Endothelial cell of umbilical vein (primary cell): ENCODE measurements at regions not wholly inside any gene's neighbourhood (a gene's known extent, or its start where the extent isn't known, plus 50 kb on each side); places are given as distances from the start of the nearest gene placed in this dataset.

ENCODE experiments used
- BruUV-seq: library from RNA; stranded (reverse); fragments of 400-500 nt; replicated peaks from 2 replicates; lab custom pipeline; 2021; lab: Mats Ljungman, UMichigan
- CTCF ChIA-PET: fragments of 300-600, 350-600 bp; sonication (Branson Sonifier 250); formaldehyde crosslinking; loops from one replicate; lab custom pipeline; 2021; ENCODE audit warnings: antibody characterized with exemption, inconsistent platforms; lab: Charles Lee
- POLR2A ChIA-PET: fragments of 300-600, 350-600 bp; sonication (Branson Sonifier 250); formaldehyde crosslinking; loops from one replicate; lab custom pipeline; 2021; ENCODE audit warnings: antibody characterized with exemption, inconsistent platforms; lab: Charles Lee
- DNase-seq: peaks from one replicate; pipeline ENCODE4 v3.0.0-alpha.2; 2011; ENCODE audit warnings: low read depth, low spot score
- FAIRE-seq: peaks from 2 replicates; lab custom pipeline; 2011; peaks lifted over from hg19 to GRCh38; lab: Jason Lieb, UNC
- H2AFZ ChIP-seq: 2 replicates; pipeline ENCODE4 v1.6.0; 2012; ENCODE audit warnings: low read depth, low read length, control low read depth, inconsistent platforms
- H3K27ac ChIP-seq: 2 replicates; pipeline ENCODE4 v1.5.1; 2011; ENCODE audit warnings: low read depth, mild to moderate bottlenecking, control low read depth, low read length, moderate library complexity; ENCODE audit not compliant: insufficient read depth
- H3K27me3 ChIP-seq, 2 experiments: 2 replicates each; pipeline versions ENCODE4 v1.6.0 to v1.6.1; 2011; ENCODE audit warnings: low read length in 2 of 2, mixed read lengths in 1 of 2; ENCODE audit not compliant: control insufficient read depth in 2 of 2, insufficient read depth in 2 of 2
- H3K36me3 ChIP-seq, 2 experiments: 2 replicates in 1 of 2; 3 replicates in 1 of 2; pipeline ENCODE4 v1.5.1; 2011; ENCODE audit warnings: low read length in 2 of 2, mild to moderate bottlenecking in 1 of 2, moderate library complexity in 1 of 2; ENCODE audit not compliant: control insufficient read depth in 2 of 2, insufficient read depth in 2 of 2; ENCODE audit errors: extremely low read depth in 1 of 2
- H3K4me1 ChIP-seq: 3 replicates; pipeline ENCODE4 v1.5.1; 2011; ENCODE audit warnings: mild to moderate bottlenecking, low read length; ENCODE audit not compliant: control insufficient read depth, insufficient read depth; ENCODE audit errors: extremely low read depth
- H3K4me2 ChIP-seq: 2 replicates; pipeline ENCODE4 v1.6.1; 2011; ENCODE audit warnings: low read length, control low read depth, mixed read lengths; ENCODE audit not compliant: insufficient read depth
- H3K4me3 ChIP-seq, 3 experiments: fragments of 200-600 bp in 1 of 3; sonication (generic), shearing (Covaris generic) in 1 of 3; replicated peaks in 1 of 3; 2 replicates each; pipeline ENCODE4 v1.5.1; 2011 to 2016; ENCODE audit warnings: control low read depth in 3 of 3, low read length in 3 of 3, mild to moderate bottlenecking in 2 of 3, inconsistent platforms in 1 of 3, low read depth in 1 of 3, moderate library complexity in 1 of 3; ENCODE audit not compliant: insufficient read depth in 1 of 3
- H3K79me2 ChIP-seq: 2 replicates; pipeline ENCODE4 v1.6.0; 2012; ENCODE audit warnings: low read length, inconsistent platforms; ENCODE audit not compliant: control insufficient read depth, insufficient read depth
- H3K9ac ChIP-seq: replicated peaks from 2 replicates; pipeline ENCODE3; 2011; ENCODE audit warnings: low read length, control low read depth; ENCODE audit not compliant: insufficient read depth; ENCODE audit errors: extremely low read depth
- H3K9me1 ChIP-seq: replicated peaks from 3 replicates; pipeline ENCODE4 v1.6.0; 2011; ENCODE audit warnings: mild to moderate bottlenecking, low read length; ENCODE audit not compliant: control insufficient read depth, insufficient read depth; ENCODE audit errors: extremely low read depth
- H3K9me3 ChIP-seq: replicated peaks from 2 replicates; pipeline ENCODE4 v1.5.1; 2012; ENCODE audit warnings: low read length, inconsistent platforms; ENCODE audit not compliant: control insufficient read depth, insufficient read depth
- H4K20me1 ChIP-seq: replicated peaks from 2 replicates; pipeline ENCODE3; 2011; ENCODE audit warnings: mild to moderate bottlenecking, low read length; ENCODE audit not compliant: control insufficient read depth, insufficient read depth; ENCODE audit errors: extremely low read depth
- CTCF ChIP-seq, 2 donors: IDR thresholded peaks; 1 replicate in 1 of 2; 2 replicates in 1 of 2; pipeline ENCODE4 v1.5.1; 2011; ENCODE audit warnings: low read length in 2 of 2, mild to moderate bottlenecking in 2 of 2, moderate library complexity in 2 of 2, control low read depth in 1 of 2, inconsistent platforms in 1 of 2, low read depth in 1 of 2; ENCODE audit not compliant: insufficient read depth in 1 of 2; ENCODE audit errors: extremely low read depth in 1 of 2
- EZH2 ChIP-seq: IDR thresholded peaks from 2 replicates; pipeline ENCODE4 v1.6.1; 2012; ENCODE audit warnings: borderline replicate concordance, low read depth, mild to moderate bottlenecking, moderate library complexity, low read length, inconsistent platforms; ENCODE audit not compliant: severe bottlenecking
- FOS ChIP-seq: IDR thresholded peaks from 2 replicates; pipeline ENCODE4 v1.6.1; 2011; ENCODE audit warnings: mild to moderate bottlenecking, low read length, moderate library complexity, borderline replicate concordance; ENCODE audit not compliant: insufficient read depth
- GATA2 ChIP-seq: IDR thresholded peaks from 2 replicates; pipeline ENCODE4 v1.7.0; 2011; ENCODE audit warnings: low read depth, mild to moderate bottlenecking, moderate library complexity, mixed read lengths, low read length; ENCODE audit not compliant: insufficient read length, insufficient read depth
- JUN ChIP-seq: IDR thresholded peaks from 2 replicates; pipeline ENCODE4 v1.6.1; 2011; ENCODE audit warnings: borderline replicate concordance, low read depth; ENCODE audit not compliant: insufficient read length, insufficient read depth
- MAX ChIP-seq: IDR thresholded peaks from 2 replicates; pipeline ENCODE4 v1.6.1; 2011; ENCODE audit not compliant: insufficient read depth, insufficient read length
- MYC ChIP-seq: IDR thresholded peaks from one replicate; pipeline ENCODE4 v1.6.1; 2011; ENCODE audit warnings: mild to moderate bottlenecking, low read depth, low read length
- POLR2A ChIP-seq: IDR thresholded peaks from 2 replicates; pipeline ENCODE4 v1.6.1; 2012; ENCODE audit warnings: low read depth, mild to moderate bottlenecking, control low read depth, low read length
- POLR2AphosphoS5 ChIP-seq: IDR thresholded peaks from 2 replicates; pipeline ENCODE4 v1.6.1; 2012; ENCODE audit warnings: low read depth, mild to moderate bottlenecking, control low read depth, low read length, moderate library complexity; ENCODE audit not compliant: insufficient read depth
- dilution Hi-C: fragments of 300-500 bp; cut with MboI; formaldehyde crosslinking; loops from one replicate; pipeline ENCODE4 v1.15.0; 2019; ENCODE audit warnings: low sequenced_read_pairs; ENCODE audit not compliant: extremely low pct_ligation_motif_present
- intact Hi-C: fragments of 100-400 bp; cut with micrococcal nuclease; formaldehyde crosslinking; loops from one replicate; pipeline ENCODE4 v1.10.0; 2022

- H4K20me1 ChIP-seq = no peaks in the 10 kb centered on the region
- no peaks in the 10 kb centered on the region for H3K4me1 ChIP-seq
- dilution Hi-C loops = no loop called here
- no peaks in the 10 kb centered on the region for H3K9me1 ChIP-seq
- H3K79me2 ChIP-seq = no peaks in the 10 kb centered on the region
- H3K4me3 ChIP-seq = no peak overlapping the region
- H2AFZ ChIP-seq = no peak overlapping the region
- no TSS peak for BruUV-seq
- intact Hi-C loops = no loop called here
- FAIRE-seq = no peak
- CTCF ChIA-PET = interaction anchor here (1.2 kb wide), 1 partner anchor 32 kb away, joined by 3 read pairs; no protein-coding TSS in a partner anchor
- H3K27ac ChIP-seq = no peak overlapping the region
- POLR2A ChIA-PET = no interaction called here
- no peaks in the 10 kb centered on the region for H3K36me3 ChIP-seq
- no peak for TF ChIP-seq MAX
- no peak for TF ChIP-seq FOS
- TF ChIP-seq GATA2 = no peak
- no peak for TF ChIP-seq POLR2AphosphoS5
- no peak for TF ChIP-seq JUN
- TF ChIP-seq MYC = no peak
- no peak for TF ChIP-seq POLR2A
- TF ChIP-seq CTCF (IDR thresholded peaks at IDR 0.05; ENCODE audit: extremely low read depth in 1 of 2, insufficient read depth in 1 of 2, low read depth in 1 of 2, low read length in 2 of 2) = no peak
- no peak for TF ChIP-seq EZH2
- no peak overlapping the region for H3K9ac ChIP-seq
- no peaks in the 10 kb centered on the region for H3K9me3 ChIP-seq
- no peaks in the 10 kb centered on the region for H3K27me3 ChIP-seq
- H3K4me2 ChIP-seq = no peak overlapping the region
- no peak for DNase-seq
Measured at GRCh38 chr3:13123765-13124164, 50.5 kb upstream of the IQSEC1 start.
